PFSK-1 (cell line): ENCODE measurements at regions not wholly inside any gene's neighbourhood (a gene's known extent, or its start where the extent isn't known, plus 50 kb on each side); places are given as distances from the start of the nearest gene placed in this dataset.

Experiments used
- FOXP2 ChIP-seq: optimal IDR thresholded peaks from 2 replicates; pipeline ENCODE3; 2011; ENCODE audit warnings: borderline replicate concordance, control low read depth, inconsistent platforms; ENCODE audit not compliant: insufficient read depth; ENCODE audit errors: extremely low read length, extremely low read depth
- POLR2AphosphoS5 ChIP-seq: IDR thresholded peaks from 2 replicates; pipeline ENCODE4 v1.6.1; 2012; ENCODE audit warnings: low read depth, mild to moderate bottlenecking, control low read depth, low read length, moderate library complexity
- SIN3A ChIP-seq: IDR thresholded peaks from 2 replicates; pipeline ENCODE4 v1.6.1; 2012; ENCODE audit warnings: mild to moderate bottlenecking, low read length, moderate library complexity, borderline replicate concordance; ENCODE audit not compliant: insufficient read depth
- TAF1 ChIP-seq: IDR thresholded peaks from 2 replicates; pipeline ENCODE4 v1.6.1; 2012; ENCODE audit warnings: low read length, control low read depth, borderline replicate concordance; ENCODE audit not compliant: insufficient read depth
- TF ChIP-seq, protein P1 (sequence below), 2 experiments: IDR thresholded peaks; 2 replicates each; pipeline versions ENCODE4 v1.6.1 to v1.8.0; 2011 to 2012; ENCODE audit warnings: low read depth in 2 of 2, low read length in 2 of 2, control low read depth in 1 of 2, inconsistent platforms in 1 of 2, mild to moderate bottlenecking in 1 of 2, moderate library complexity in 1 of 2; ENCODE audit not compliant: insufficient read depth in 1 of 2

DNA sequence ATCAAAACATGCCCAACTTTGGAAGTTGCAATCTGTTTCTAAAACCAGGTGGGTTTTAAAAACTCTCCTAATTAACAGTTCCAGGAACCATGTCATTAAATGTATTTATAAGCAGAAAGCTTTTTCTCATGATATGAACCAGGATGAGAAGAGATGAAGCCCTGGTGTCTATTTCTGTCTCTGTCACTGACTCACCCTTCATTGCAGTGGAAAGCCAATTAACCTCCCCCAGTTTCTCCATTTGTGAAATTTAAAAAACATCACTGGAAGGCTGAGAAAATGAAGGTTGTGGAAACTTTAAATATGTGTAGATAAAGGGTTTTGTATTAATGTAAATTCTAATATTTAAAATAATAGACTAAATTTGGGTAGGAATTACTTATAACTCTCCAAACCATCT lies 1088.0 kb downstream of the SORCS1 start:
- TF ChIP-seq SIN3A, result no peak
- TF ChIP-seq POLR2AphosphoS5, result no peak
- TF ChIP-seq, protein P1, sequence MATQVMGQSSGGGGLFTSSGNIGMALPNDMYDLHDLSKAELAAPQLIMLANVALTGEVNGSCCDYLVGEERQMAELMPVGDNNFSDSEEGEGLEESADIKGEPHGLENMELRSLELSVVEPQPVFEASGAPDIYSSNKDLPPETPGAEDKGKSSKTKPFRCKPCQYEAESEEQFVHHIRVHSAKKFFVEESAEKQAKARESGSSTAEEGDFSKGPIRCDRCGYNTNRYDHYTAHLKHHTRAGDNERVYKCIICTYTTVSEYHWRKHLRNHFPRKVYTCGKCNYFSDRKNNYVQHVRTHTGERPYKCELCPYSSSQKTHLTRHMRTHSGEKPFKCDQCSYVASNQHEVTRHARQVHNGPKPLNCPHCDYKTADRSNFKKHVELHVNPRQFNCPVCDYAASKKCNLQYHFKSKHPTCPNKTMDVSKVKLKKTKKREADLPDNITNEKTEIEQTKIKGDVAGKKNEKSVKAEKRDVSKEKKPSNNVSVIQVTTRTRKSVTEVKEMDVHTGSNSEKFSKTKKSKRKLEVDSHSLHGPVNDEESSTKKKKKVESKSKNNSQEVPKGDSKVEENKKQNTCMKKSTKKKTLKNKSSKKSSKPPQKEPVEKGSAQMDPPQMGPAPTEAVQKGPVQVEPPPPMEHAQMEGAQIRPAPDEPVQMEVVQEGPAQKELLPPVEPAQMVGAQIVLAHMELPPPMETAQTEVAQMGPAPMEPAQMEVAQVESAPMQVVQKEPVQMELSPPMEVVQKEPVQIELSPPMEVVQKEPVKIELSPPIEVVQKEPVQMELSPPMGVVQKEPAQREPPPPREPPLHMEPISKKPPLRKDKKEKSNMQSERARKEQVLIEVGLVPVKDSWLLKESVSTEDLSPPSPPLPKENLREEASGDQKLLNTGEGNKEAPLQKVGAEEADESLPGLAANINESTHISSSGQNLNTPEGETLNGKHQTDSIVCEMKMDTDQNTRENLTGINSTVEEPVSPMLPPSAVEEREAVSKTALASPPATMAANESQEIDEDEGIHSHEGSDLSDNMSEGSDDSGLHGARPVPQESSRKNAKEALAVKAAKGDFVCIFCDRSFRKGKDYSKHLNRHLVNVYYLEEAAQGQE (IDR thresholded peaks at IDR 0.05; ENCODE audit: insufficient read depth in 1 of 2, low read depth in 2 of 2, low read length in 2 of 2), result no peak
- TF ChIP-seq TAF1, result no peak
- TF ChIP-seq FOXP2, result no peak
